ENCODE measurements at regions not wholly inside any gene's neighbourhood (a gene's known extent, or its start where the extent isn't known, plus 50 kb on each side); places are given as distances from the start of the nearest gene placed in this dataset.

GRCh38 chr15:91426412-91426811 lies 326.4 kb downstream of the SV2B start (continued):
- TF ChIP-seq, protein P1, sequence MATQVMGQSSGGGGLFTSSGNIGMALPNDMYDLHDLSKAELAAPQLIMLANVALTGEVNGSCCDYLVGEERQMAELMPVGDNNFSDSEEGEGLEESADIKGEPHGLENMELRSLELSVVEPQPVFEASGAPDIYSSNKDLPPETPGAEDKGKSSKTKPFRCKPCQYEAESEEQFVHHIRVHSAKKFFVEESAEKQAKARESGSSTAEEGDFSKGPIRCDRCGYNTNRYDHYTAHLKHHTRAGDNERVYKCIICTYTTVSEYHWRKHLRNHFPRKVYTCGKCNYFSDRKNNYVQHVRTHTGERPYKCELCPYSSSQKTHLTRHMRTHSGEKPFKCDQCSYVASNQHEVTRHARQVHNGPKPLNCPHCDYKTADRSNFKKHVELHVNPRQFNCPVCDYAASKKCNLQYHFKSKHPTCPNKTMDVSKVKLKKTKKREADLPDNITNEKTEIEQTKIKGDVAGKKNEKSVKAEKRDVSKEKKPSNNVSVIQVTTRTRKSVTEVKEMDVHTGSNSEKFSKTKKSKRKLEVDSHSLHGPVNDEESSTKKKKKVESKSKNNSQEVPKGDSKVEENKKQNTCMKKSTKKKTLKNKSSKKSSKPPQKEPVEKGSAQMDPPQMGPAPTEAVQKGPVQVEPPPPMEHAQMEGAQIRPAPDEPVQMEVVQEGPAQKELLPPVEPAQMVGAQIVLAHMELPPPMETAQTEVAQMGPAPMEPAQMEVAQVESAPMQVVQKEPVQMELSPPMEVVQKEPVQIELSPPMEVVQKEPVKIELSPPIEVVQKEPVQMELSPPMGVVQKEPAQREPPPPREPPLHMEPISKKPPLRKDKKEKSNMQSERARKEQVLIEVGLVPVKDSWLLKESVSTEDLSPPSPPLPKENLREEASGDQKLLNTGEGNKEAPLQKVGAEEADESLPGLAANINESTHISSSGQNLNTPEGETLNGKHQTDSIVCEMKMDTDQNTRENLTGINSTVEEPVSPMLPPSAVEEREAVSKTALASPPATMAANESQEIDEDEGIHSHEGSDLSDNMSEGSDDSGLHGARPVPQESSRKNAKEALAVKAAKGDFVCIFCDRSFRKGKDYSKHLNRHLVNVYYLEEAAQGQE (IDR thresholded peaks at IDR 0.05; ENCODE audit: unreplicated experiment): no peak
- TF ChIP-seq EZH2phosphoT487 (IDR thresholded peaks at IDR 0.05; ENCODE audit: unreplicated experiment): no peak
- no peak for TF ChIP-seq CREB1 (CRISPR knock-in tag; IDR thresholded peaks at IDR 0.05; ENCODE audit: low read depth)
- TF ChIP-seq NANOG (IDR thresholded peaks at IDR 0.05; ENCODE audit: borderline replicate concordance): no peak
- TF ChIP-seq, protein P2, sequence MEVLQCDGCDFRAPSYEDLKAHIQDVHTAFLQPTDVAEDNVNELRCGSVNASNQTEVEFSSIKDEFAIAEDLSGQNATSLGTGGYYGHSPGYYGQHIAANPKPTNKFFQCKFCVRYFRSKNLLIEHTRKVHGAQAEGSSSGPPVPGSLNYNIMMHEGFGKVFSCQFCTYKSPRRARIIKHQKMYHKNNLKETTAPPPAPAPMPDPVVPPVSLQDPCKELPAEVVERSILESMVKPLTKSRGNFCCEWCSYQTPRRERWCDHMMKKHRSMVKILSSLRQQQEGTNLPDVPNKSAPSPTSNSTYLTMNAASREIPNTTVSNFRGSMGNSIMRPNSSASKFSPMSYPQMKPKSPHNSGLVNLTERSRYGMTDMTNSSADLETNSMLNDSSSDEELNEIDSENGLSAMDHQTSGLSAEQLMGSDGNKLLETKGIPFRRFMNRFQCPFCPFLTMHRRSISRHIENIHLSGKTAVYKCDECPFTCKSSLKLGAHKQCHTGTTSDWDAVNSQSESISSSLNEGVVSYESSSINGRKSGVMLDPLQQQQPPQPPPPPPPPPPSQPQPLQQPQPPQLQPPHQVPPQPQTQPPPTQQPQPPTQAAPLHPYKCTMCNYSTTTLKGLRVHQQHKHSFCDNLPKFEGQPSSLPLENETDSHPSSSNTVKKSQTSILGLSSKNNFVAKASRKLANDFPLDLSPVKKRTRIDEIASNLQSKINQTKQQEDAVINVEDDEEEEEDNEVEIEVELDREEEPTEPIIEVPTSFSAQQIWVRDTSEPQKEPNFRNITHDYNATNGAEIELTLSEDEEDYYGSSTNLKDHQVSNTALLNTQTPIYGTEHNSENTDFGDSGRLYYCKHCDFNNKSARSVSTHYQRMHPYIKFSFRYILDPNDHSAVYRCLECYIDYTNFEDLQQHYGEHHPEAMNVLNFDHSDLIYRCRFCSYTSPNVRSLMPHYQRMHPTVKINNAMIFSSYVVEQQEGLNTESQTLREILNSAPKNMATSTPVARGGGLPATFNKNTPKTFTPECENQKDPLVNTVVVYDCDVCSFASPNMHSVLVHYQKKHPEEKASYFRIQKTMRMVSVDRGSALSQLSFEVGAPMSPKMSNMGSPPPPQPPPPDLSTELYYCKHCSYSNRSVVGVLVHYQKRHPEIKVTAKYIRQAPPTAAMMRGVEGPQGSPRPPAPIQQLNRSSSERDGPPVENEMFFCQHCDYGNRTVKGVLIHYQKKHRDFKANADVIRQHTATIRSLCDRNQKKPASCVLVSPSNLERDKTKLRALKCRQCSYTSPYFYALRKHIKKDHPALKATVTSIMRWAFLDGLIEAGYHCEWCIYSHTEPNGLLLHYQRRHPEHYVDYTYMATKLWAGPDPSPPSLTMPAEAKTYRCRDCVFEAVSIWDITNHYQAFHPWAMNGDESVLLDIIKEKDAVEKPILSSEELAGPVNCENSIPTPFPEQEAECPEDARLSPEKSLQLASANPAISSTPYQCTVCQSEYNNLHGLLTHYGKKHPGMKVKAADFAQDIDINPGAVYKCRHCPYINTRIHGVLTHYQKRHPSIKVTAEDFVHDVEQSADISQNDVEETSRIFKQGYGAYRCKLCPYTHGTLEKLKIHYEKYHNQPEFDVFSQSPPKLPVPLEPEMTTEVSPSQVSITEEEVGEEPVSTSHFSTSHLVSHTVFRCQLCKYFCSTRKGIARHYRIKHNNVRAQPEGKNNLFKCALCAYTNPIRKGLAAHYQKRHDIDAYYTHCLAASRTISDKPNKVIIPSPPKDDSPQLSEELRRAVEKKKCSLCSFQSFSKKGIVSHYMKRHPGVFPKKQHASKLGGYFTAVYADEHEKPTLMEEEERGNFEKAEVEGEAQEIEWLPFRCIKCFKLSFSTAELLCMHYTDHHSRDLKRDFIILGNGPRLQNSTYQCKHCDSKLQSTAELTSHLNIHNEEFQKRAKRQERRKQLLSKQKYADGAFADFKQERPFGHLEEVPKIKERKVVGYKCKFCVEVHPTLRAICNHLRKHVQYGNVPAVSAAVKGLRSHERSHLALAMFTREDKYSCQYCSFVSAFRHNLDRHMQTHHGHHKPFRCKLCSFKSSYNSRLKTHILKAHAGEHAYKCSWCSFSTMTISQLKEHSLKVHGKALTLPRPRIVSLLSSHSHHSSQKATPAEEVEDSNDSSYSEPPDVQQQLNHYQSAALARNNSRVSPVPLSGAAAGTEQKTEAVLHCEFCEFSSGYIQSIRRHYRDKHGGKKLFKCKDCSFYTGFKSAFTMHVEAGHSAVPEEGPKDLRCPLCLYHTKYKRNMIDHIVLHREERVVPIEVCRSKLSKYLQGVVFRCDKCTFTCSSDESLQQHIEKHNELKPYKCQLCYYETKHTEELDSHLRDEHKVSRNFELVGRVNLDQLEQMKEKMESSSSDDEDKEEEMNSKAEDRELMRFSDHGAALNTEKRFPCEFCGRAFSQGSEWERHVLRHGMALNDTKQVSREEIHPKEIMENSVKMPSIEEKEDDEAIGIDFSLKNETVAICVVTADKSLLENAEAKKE (CRISPR knock-in tag; IDR thresholded peaks at IDR 0.05): no peak

DNA sequence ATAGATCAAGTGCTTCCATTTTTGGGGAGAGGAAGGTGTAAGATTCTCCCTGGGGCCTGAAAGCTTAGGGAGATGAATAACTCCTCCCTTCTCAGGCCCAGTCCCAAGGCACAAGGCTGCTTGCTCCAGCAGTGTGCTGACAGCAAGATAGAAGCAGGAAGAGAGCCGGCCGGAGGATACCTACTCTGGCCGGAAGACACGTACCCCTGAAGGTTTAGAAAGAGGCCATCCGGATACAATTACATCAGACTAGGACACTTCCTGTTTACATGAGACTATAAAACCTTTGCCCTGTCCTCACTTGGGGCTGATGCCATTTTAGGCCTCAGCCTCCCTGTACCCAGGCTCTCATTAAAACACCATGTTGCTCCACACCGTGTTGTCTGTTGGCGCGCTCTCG lies 329.9 kb downstream of the SV2B start:
- no peak overlapping the region for H3K4me3 Mint-ChIP-seq
- H3K27ac Mint-ChIP-seq: no peak overlapping the region
- peaks cover 6% of the 10 kb centered on the region; the same call in 1 of the 2 replicates for H3K9me2 ChIP-seq (ENCODE audit: insufficient read depth)
- DNase-seq (ENCODE audit: low spot score) (no peak), ATAC-seq (no peak)
- H3F3A ChIP-seq (replicated peaks; ENCODE audit: low read depth): no peaks in the 10 kb centered on the region
- peaks cover 4% of the 10 kb centered on the region; the same call in 1 of the 3 replicates for H3K36me3 Mint-ChIP-seq (ENCODE audit: low read depth)
- no peaks in the 10 kb centered on the region for H4K20me1 ChIP-seq (replicated peaks; ENCODE audit: insufficient read depth)
- no peak overlapping the region for H2AFZ ChIP-seq
- no peaks in the 10 kb centered on the region for H3K79me2 ChIP-seq (replicated peaks; ENCODE audit: insufficient read depth)
- H3K27ac ChIP-seq (ENCODE audit: low read depth): no peak overlapping the region
- H3K4me3 ChIP-seq: no peak overlapping the region
- no peaks in the 10 kb centered on the region for H3K27me3 ChIP-seq (ENCODE audit: insufficient read depth)
- H3K4me2 ChIP-seq: no peak overlapping the region
- no peaks in the 10 kb centered on the region for H3K36me3 ChIP-seq (ENCODE audit: insufficient read depth)
- peaks cover 9% of the 10 kb centered on the region; the same call in 1 of the 3 replicates for H3K4me1 Mint-ChIP-seq
- H3K9me3 Mint-ChIP-seq: peaks cover 7% of the 10 kb centered on the region; the same call in 1 of the 3 replicates
- peaks cover 14% of the 10 kb centered on the region for H3K4me1 ChIP-seq (ENCODE audit: insufficient read depth)
- H3K27me3 Mint-ChIP-seq (ENCODE audit: insufficient read depth, low read depth, poor library complexity): no peaks in the 10 kb centered on the region
- no peak for TF ChIP-seq ZNF114 (CRISPR knock-in tag; IDR thresholded peaks at IDR 0.05)
- TF ChIP-seq, protein P2 (CRISPR knock-in tag; IDR thresholded peaks at IDR 0.05): no peak
